ENCODE measurements at regions not wholly inside any gene's neighbourhood (a gene's known extent, or its start where the extent isn't known, plus 50 kb on each side); places are given as distances from the start of the nearest gene placed in this dataset.

DNA sequence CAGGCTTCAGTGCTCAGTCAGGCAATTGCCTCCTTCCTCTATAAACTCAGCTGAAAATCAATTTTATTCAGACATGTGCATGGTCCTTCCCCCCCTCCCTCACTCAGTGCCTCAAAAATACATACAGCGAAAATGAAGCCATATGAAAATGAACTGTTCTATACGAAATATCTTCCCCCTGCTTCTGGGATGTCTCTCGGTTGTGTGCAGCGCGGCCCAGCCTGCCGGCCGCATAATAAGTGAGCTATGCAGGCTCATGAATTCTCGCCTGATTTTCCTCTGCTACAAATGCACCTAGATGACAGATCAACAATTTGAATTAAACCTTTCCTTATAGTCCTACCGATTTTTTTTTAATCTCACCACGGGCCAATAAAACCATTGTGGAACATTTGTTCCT lies 252.9 kb downstream of the CRLF2 start:
- TF ChIP-seq POLR2A (IDR thresholded peaks at IDR 0.05; ENCODE audit: low read depth, low read length) (no peak), RFX5 (IDR thresholded peaks at IDR 0.05; ENCODE audit: low read depth, low read length) (no peak), RCOR1 (IDR thresholded peaks at IDR 0.05; ENCODE audit: insufficient replicate concordance, low read length) (no peak), RAD21 (IDR thresholded peaks at IDR 0.05; ENCODE audit: low read length) (no peak), SMC3 (IDR thresholded peaks at IDR 0.05; ENCODE audit: low read depth, low read length) (no peak), MXI1 (IDR thresholded peaks at IDR 0.05; ENCODE audit: borderline replicate concordance, low read depth, low read length) (no peak), MAFK (IDR thresholded peaks at IDR 0.05; ENCODE audit: low read depth, low read length) (no peak), CEBPB (IDR thresholded peaks at IDR 0.05; ENCODE audit: low read depth, low read length) (no peak), BHLHE40 (IDR thresholded peaks at IDR 0.05; ENCODE audit: low read depth, low read length) (no peak), MAZ (IDR thresholded peaks at IDR 0.05; ENCODE audit: borderline replicate concordance, low read depth, low read length) (no peak)
- TF ChIP-seq, protein P1, sequence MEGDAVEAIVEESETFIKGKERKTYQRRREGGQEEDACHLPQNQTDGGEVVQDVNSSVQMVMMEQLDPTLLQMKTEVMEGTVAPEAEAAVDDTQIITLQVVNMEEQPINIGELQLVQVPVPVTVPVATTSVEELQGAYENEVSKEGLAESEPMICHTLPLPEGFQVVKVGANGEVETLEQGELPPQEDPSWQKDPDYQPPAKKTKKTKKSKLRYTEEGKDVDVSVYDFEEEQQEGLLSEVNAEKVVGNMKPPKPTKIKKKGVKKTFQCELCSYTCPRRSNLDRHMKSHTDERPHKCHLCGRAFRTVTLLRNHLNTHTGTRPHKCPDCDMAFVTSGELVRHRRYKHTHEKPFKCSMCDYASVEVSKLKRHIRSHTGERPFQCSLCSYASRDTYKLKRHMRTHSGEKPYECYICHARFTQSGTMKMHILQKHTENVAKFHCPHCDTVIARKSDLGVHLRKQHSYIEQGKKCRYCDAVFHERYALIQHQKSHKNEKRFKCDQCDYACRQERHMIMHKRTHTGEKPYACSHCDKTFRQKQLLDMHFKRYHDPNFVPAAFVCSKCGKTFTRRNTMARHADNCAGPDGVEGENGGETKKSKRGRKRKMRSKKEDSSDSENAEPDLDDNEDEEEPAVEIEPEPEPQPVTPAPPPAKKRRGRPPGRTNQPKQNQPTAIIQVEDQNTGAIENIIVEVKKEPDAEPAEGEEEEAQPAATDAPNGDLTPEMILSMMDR (conservative IDR thresholded peaks at IDR 0.05; ENCODE audit: low read depth, low read length): no peak
- TF ChIP-seq, protein P2, sequence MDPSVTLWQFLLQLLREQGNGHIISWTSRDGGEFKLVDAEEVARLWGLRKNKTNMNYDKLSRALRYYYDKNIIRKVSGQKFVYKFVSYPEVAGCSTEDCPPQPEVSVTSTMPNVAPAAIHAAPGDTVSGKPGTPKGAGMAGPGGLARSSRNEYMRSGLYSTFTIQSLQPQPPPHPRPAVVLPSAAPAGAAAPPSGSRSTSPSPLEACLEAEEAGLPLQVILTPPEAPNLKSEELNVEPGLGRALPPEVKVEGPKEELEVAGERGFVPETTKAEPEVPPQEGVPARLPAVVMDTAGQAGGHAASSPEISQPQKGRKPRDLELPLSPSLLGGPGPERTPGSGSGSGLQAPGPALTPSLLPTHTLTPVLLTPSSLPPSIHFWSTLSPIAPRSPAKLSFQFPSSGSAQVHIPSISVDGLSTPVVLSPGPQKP (IDR thresholded peaks at IDR 0.05; ENCODE audit: borderline replicate concordance, low read depth, low read length): no peak
- TF ChIP-seq, protein P3, sequence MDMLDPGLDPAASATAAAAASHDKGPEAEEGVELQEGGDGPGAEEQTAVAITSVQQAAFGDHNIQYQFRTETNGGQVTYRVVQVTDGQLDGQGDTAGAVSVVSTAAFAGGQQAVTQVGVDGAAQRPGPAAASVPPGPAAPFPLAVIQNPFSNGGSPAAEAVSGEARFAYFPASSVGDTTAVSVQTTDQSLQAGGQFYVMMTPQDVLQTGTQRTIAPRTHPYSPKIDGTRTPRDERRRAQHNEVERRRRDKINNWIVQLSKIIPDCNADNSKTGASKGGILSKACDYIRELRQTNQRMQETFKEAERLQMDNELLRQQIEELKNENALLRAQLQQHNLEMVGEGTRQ (IDR thresholded peaks at IDR 0.05; ENCODE audit: low read depth, low read length): no peak
